ENCODE measurements at regions not wholly inside any gene's neighbourhood (a gene's known extent, or its start where the extent isn't known, plus 50 kb on each side); places are given as distances from the start of the nearest gene placed in this dataset.
A peak's percentile ranks its signal among the peaks of the same experiment; 100 is the strongest.

GRCh38 chr11:88421530-88421929, 84.0 kb upstream of the CTSC start:
- Histone ChIP-seq H3K27ac (ENCODE audit: low read depth in 1 of 2, low read length in 1 of 2) (peak overlapping the region in 1 of 2 donors; percentile 61), H3K27me3 (ENCODE audit: control insufficient read depth in 3 of 3, insufficient read depth in 3 of 3, low read length in 2 of 3) (no peaks in the 10 kb centered on the region), H3K36me3 (ENCODE audit: control insufficient read depth in 4 of 4, insufficient read depth in 4 of 4, low read length in 4 of 4) (no peaks in the 10 kb centered on the region), H3K4me1 (ENCODE audit: control insufficient read depth in 5 of 5, insufficient read depth in 5 of 5, low read length in 5 of 5) (peaks cover 0 to 24% (median 13%) of the 10 kb centered on the region in 5 donors), H3K9ac (ENCODE audit: insufficient read depth in 1 of 2, low read length in 2 of 2) (no peak overlapping the region), H3K4me3 (no peak overlapping the region), H3K9me3 (ENCODE audit: control insufficient read depth in 4 of 4, insufficient read depth in 3 of 4, low read length in 3 of 4) (peaks cover 0 to 2% (median 0%) of the 10 kb centered on the region in 4 donors)
- no peak for TF ChIP-seq CTCF (IDR thresholded peaks at IDR 0.05; ENCODE audit: control extremely low read depth, extremely low read depth)
- DNase-seq: peak; percentile 60 to 89 (median 83)
- peak; percentile 78 for ATAC-seq (ENCODE audit: insufficient read depth, low FRiP score)
- 5 to 14% methylated on average over 1 of the region's 1 CpG for WGBS, 2 donors

GRCh38 chr11:88420165-88420791, 82.7 kb upstream of the CTSC start:
- Histone ChIP-seq H3K9ac (ENCODE audit: insufficient read depth in 1 of 2, low read length in 2 of 2) (no peak overlapping the region), H3K4me3 (no peak overlapping the region), H3K27me3 (ENCODE audit: control insufficient read depth in 3 of 3, insufficient read depth in 3 of 3, low read length in 2 of 3) (no peaks in the 10 kb centered on the region), H3K9me3 (ENCODE audit: control insufficient read depth in 4 of 4, insufficient read depth in 3 of 4, low read length in 3 of 4) (peaks cover 0 to 2% (median 0%) of the 10 kb centered on the region in 4 donors), H3K36me3 (ENCODE audit: control insufficient read depth in 4 of 4, insufficient read depth in 4 of 4, low read length in 4 of 4) (no peaks in the 10 kb centered on the region), H3K4me1 (ENCODE audit: control insufficient read depth in 5 of 5, insufficient read depth in 5 of 5, low read length in 5 of 5) (peaks cover 0 to 24% (median 13%) of the 10 kb centered on the region in 5 donors), H3K27ac (ENCODE audit: low read depth in 1 of 2, low read length in 1 of 2) (peak overlapping the region; percentile 53 to 70)
- ATAC-seq (ENCODE audit: insufficient read depth, low FRiP score) (no peak), DNase-seq (peak in 2 of 3 donors; percentile 36 to 59)
- 47 to 62% methylated on average over 7 of the region's 7 CpGs for WGBS, 2 donors
- no peak for TF ChIP-seq CTCF (IDR thresholded peaks at IDR 0.05; ENCODE audit: control extremely low read depth, extremely low read depth)

- ATAC-seq (ENCODE audit: insufficient read depth, low FRiP score) (peak; percentile 45), DNase-seq (peak; percentile 61 to 85 (median 67))
- Histone ChIP-seq H3K4me3 (no peak overlapping the region), H3K4me1 (ENCODE audit: control insufficient read depth in 5 of 5, insufficient read depth in 5 of 5, low read length in 5 of 5) (peaks cover 3 to 38% (median 15%) of the 10 kb centered on the region in 5 donors), H3K27me3 (ENCODE audit: control insufficient read depth in 3 of 3, insufficient read depth in 3 of 3, low read length in 2 of 3) (no peaks in the 10 kb centered on the region), H3K9ac (ENCODE audit: insufficient read depth in 1 of 2, low read length in 2 of 2) (no peak overlapping the region), H3K27ac (ENCODE audit: low read depth in 1 of 2, low read length in 1 of 2) (peak overlapping the region in 1 of 2 donors; percentile 26), H3K36me3 (ENCODE audit: control insufficient read depth in 4 of 4, insufficient read depth in 4 of 4, low read length in 4 of 4) (no peaks in the 10 kb centered on the region), H3K9me3 (ENCODE audit: control insufficient read depth in 4 of 4, insufficient read depth in 3 of 4, low read length in 3 of 4) (no peaks in the 10 kb centered on the region)
- no peak for TF ChIP-seq CTCF (IDR thresholded peaks at IDR 0.05; ENCODE audit: control extremely low read depth, extremely low read depth)
- 59 to 71% methylated on average over 3 of the region's 3 CpGs for WGBS, 2 donors
Measured at GRCh38 chr11:88418508-88418907, 81.0 kb upstream of the CTSC start.
